Natural killer cell (primary cell): ENCODE measurements at regions not wholly inside any gene's neighbourhood (a gene's known extent, or its start where the extent isn't known, plus 50 kb on each side); places are given as distances from the start of the nearest gene placed in this dataset.

Experiments used
- ATAC-seq, 3 donors: fragments of 150-1000 bp in 2 of 3; fragments of 200-7000 bp in 1 of 3; cut with Tn5 transposase; 1 replicate in 1 of 3; 2 replicates in 2 of 3; pipeline ENCODE4 v1.10.0; 2021; ENCODE audit warnings: mild to moderate bottlenecking in 2 of 3, moderate library complexity in 2 of 3
- DNase-seq, 2 donors: peaks; one replicate each; pipeline versions ENCODE4 v3.0.0 to v3.0.0-alpha.2; 2013 to 2021; ENCODE audit warnings: mixed read lengths in 1 of 2
- H3K27ac ChIP-seq: one replicate; pipeline ENCODE4 v1.5.1; 2013; ENCODE audit warnings: mild to moderate bottlenecking, low read length
- H3K27me3 ChIP-seq: one replicate; pipeline ENCODE4 v1.6.1; 2013; ENCODE audit warnings: low read length; ENCODE audit not compliant: control insufficient read depth, insufficient read depth
- H3K36me3 ChIP-seq: one replicate; pipeline ENCODE4 v1.6.1; 2013; ENCODE audit warnings: low read length; ENCODE audit not compliant: control insufficient read depth, insufficient read depth
- H3K4me1 ChIP-seq: one replicate; pipeline ENCODE4 v1.6.1; 2013; ENCODE audit warnings: low read length; ENCODE audit not compliant: control insufficient read depth, insufficient read depth
- H3K4me3 ChIP-seq: one replicate; pipeline ENCODE4 v1.5.1; 2013; ENCODE audit warnings: low read length
- H3K9me3 ChIP-seq: one replicate; pipeline ENCODE4 v1.6.1; 2013; ENCODE audit warnings: low read length; ENCODE audit not compliant: control insufficient read depth, insufficient read depth
- H3K27ac Mint-ChIP-seq, 2 donors: one replicate each; pipeline ENCODE4 v1.8.0; 2022; ENCODE audit warnings: mild to moderate bottlenecking in 2 of 2, mixed read lengths in 2 of 2, moderate library complexity in 1 of 2
- H3K27me3 Mint-ChIP-seq, 2 donors: one replicate each; pipeline ENCODE4 v1.8.0; 2022; ENCODE audit warnings: low read depth in 2 of 2, mixed read lengths in 2 of 2
- H3K36me3 Mint-ChIP-seq: one replicate; pipeline ENCODE4 v1.8.0; 2022; ENCODE audit warnings: mixed read lengths
- H3K4me1 Mint-ChIP-seq, 2 donors: one replicate each; pipeline ENCODE4 v1.8.0; 2022; ENCODE audit warnings: mixed read lengths in 2 of 2
- H3K4me3 Mint-ChIP-seq: one replicate; pipeline ENCODE4 v1.8.0; 2022; ENCODE audit warnings: mild to moderate bottlenecking, moderate library complexity, mixed read lengths
- H3K9me3 Mint-ChIP-seq, 2 donors: one replicate each; pipeline ENCODE4 v1.8.0; 2022; ENCODE audit warnings: mixed read lengths in 2 of 2
- WGBS: methylation state at CpG from one replicate; pipeline ENCODE4 v1.1.7; 2013; ENCODE audit warnings: missing lambda C conversion rate; ENCODE audit not compliant: insufficient coverage; 5-methylcytosine and 5-hydroxymethylcytosine counted together
- intact Hi-C: fragments of 100-400 bp; cut with micrococcal nuclease; formaldehyde crosslinking; loops from one replicate; pipeline ENCODE4 v1.14.2; 2022
- TF ChIP-seq, protein P1 (sequence below): fragments of 200-600 bp; IDR thresholded peaks from one replicate; pipeline ENCODE4 v1.8.0; 2022; ENCODE audit warnings: antibody characterized with exemption

DNA sequence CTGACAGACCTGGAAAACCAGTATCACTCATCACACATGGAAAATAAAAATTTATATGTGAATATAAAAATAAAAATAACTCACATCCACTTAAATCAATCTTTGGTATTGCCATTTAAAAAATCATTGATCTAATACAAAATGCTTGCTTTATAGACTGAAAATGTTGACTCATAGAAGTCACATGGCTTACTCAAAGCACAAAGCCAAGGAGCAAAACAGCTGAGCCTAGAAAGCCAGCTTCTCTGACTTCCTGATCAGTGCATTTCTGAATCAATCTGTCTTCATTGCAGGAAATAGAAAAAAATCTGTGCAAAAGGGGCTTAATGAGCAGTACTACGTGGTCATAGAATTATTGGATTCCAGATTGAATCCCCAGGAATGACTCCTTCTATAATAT, 176.9 kb upstream of the HS3ST1 start:
- H3K4me3 Mint-ChIP-seq = no peak overlapping the region
- WGBS = 80% methylated on average over 1 of the region's 1 CpG
- no peaks in the 10 kb centered on the region for H3K4me1 Mint-ChIP-seq
- no peaks in the 10 kb centered on the region for H3K27me3 Mint-ChIP-seq
- no peaks in the 10 kb centered on the region for H3K27me3 ChIP-seq
- no peak overlapping the region for H3K27ac ChIP-seq
- H3K4me1 ChIP-seq = no peaks in the 10 kb centered on the region
- no peaks in the 10 kb centered on the region for H3K36me3 ChIP-seq
- no peaks in the 10 kb centered on the region for H3K9me3 Mint-ChIP-seq
- intact Hi-C loops = no loop called here
- TF ChIP-seq, protein P1, sequence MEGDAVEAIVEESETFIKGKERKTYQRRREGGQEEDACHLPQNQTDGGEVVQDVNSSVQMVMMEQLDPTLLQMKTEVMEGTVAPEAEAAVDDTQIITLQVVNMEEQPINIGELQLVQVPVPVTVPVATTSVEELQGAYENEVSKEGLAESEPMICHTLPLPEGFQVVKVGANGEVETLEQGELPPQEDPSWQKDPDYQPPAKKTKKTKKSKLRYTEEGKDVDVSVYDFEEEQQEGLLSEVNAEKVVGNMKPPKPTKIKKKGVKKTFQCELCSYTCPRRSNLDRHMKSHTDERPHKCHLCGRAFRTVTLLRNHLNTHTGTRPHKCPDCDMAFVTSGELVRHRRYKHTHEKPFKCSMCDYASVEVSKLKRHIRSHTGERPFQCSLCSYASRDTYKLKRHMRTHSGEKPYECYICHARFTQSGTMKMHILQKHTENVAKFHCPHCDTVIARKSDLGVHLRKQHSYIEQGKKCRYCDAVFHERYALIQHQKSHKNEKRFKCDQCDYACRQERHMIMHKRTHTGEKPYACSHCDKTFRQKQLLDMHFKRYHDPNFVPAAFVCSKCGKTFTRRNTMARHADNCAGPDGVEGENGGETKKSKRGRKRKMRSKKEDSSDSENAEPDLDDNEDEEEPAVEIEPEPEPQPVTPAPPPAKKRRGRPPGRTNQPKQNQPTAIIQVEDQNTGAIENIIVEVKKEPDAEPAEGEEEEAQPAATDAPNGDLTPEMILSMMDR = no peak
- H3K9me3 ChIP-seq = no peaks in the 10 kb centered on the region
- no peak overlapping the region for H3K4me3 ChIP-seq
- no peak for DNase-seq
- ATAC-seq = no peak
- no peak overlapping the region for H3K27ac Mint-ChIP-seq
- no peaks in the 10 kb centered on the region for H3K36me3 Mint-ChIP-seq

DNA sequence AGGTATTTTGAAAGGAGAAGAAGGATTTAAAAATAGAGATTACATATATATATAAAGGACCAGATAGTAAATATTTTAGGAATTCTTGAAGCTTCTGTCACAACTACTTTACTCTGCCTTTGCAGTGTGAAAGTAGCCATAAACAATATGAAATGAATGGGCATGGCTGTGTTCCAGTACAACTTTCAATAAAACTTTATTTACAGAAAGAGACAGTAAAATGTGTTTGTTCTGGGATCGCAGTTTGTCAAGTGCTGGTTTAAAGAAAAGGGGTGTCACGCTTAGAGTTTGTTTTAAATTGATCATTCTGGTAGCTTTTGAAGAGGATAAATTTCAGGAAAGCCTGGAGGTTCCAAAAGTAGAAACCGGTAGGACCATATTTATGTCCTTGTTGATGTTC, 176.1 kb upstream of the HS3ST1 start:
- H3K9me3 Mint-ChIP-seq = no peaks in the 10 kb centered on the region
- TF ChIP-seq, protein P1 = no peak
- H3K4me1 Mint-ChIP-seq = no peaks in the 10 kb centered on the region
- DNase-seq (no peak), ATAC-seq (no peak)
- no peaks in the 10 kb centered on the region for H3K27me3 ChIP-seq
- H3K27ac ChIP-seq = no peak overlapping the region
- H3K36me3 Mint-ChIP-seq = no peaks in the 10 kb centered on the region
- H3K4me3 ChIP-seq = no peak overlapping the region
- H3K27ac Mint-ChIP-seq = no peak overlapping the region
- 87% methylated on average over 3 of the region's 3 CpGs for WGBS
- no peak overlapping the region for H3K4me3 Mint-ChIP-seq
- intact Hi-C loops = no loop called here
- no peaks in the 10 kb centered on the region for H3K27me3 Mint-ChIP-seq
- no peaks in the 10 kb centered on the region for H3K36me3 ChIP-seq
- H3K9me3 ChIP-seq = no peaks in the 10 kb centered on the region
- no peaks in the 10 kb centered on the region for H3K4me1 ChIP-seq

DNA sequence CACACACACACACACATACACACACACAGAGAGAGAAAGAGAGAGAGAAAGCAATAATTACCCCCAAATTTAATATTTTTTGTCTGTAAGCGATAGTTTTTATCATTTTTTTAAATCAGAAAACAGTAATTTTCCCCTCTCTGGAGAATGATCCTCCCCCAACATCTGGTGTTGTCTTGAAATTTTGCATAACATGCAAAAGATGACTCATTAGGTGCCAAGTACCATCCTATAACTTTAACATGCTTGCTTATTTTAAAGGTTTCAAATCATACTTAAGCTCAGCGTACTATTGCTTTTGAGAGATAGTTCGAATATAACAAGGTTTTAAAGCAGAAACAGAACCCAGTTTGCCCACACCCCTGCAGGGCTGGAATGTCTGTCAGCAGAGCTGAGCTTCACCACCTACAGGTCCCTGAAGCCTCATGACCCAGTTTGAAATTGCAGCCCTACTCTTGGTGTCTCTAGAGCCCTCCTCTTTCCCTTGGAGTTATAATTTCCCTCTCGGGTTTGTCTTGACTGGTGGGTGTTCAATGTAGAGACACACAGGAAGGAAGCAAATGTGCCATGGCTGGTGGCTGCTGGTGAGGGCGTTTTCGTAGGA, 175.0 kb upstream of the HS3ST1 start:
- Mint-ChIP-seq H3K4me1 (no peaks in the 10 kb centered on the region), H3K27ac (no peak overlapping the region), H3K27me3 (peaks cover 0 to 7% of the 10 kb centered on the region in 2 donors), H3K36me3 (no peaks in the 10 kb centered on the region), H3K9me3 (no peaks in the 10 kb centered on the region), H3K4me3 (no peak overlapping the region)
- Histone ChIP-seq H3K27ac (no peak overlapping the region), H3K4me1 (no peaks in the 10 kb centered on the region), H3K9me3 (no peaks in the 10 kb centered on the region), H3K4me3 (no peak overlapping the region), H3K36me3 (no peaks in the 10 kb centered on the region), H3K27me3 (no peaks in the 10 kb centered on the region)
- intact Hi-C loops = no loop called here
- 84% methylated on average over 4 of the region's 6 CpGs for WGBS
- ATAC-seq = no peak
- TF ChIP-seq, protein P1 = no peak
- DNase-seq = no peak
